GM19395 (cell line): ENCODE measurements at regions not wholly inside any gene's neighbourhood (a gene's known extent, or its start where the extent isn't known, plus 50 kb on each side); places are given as distances from the start of the nearest gene placed in this dataset.

Experiments used
- ATAC-seq: cut with Tn5 transposase; IDR thresholded peaks from one replicate; pipeline ENCODE4 v1.9.1; 2021; ENCODE audit warnings: mild to moderate bottlenecking, moderate library complexity; ENCODE audit not compliant: unreplicated experiment

- no peak for ATAC-seq
These were observed 165.4 kb upstream of the C1QTNF7 start for GRCh38 chr4:15262396-15262795.

GRCh38 chr4:15270201-15270600 lies 157.6 kb upstream of the C1QTNF7 start:
- no peak for ATAC-seq

- ATAC-seq: no peak
These were observed 141.8 kb upstream of the C1QTNF7 start for GRCh38 chr4:15286041-15286440.

GRCh38 chr4:15291122-15291521 lies 136.7 kb upstream of the C1QTNF7 start:
- ATAC-seq: no peak

- ATAC-seq: no peak
These were observed 134.1 kb upstream of the C1QTNF7 start for GRCh38 chr4:15293711-15294110.

- no peak for ATAC-seq
These were observed 133.6 kb upstream of the C1QTNF7 start for GRCh38 chr4:15294202-15294601.

GRCh38 chr4:15294832-15295231 lies 133.0 kb upstream of the C1QTNF7 start:
- no peak for ATAC-seq

- ATAC-seq: no peak
These were observed 132.2 kb upstream of the C1QTNF7 start for GRCh38 chr4:15295421-15296162.

- ATAC-seq: no peak
These were observed 130.5 kb upstream of the C1QTNF7 start for GRCh38 chr4:15297344-15297743.

GRCh38 chr4:15299627-15300026 lies 128.2 kb upstream of the C1QTNF7 start:
- ATAC-seq: no peak

GRCh38 chr4:15303052-15303641 lies 124.7 kb upstream of the C1QTNF7 start:
- ATAC-seq: no peak

- ATAC-seq: no peak
These were observed 112.9 kb upstream of the C1QTNF7 start for GRCh38 chr4:15314974-15315373.

GRCh38 chr4:15317246-15317645 lies 110.6 kb upstream of the C1QTNF7 start:
- ATAC-seq: no peak

- no peak for ATAC-seq
These were observed 109.0 kb upstream of the C1QTNF7 start for GRCh38 chr4:15318621-15319348.

GRCh38 chr4:15320121-15320678 lies 107.6 kb upstream of the C1QTNF7 start:
- ATAC-seq: no peak

- no peak for ATAC-seq
These were observed 105.8 kb upstream of the C1QTNF7 start for GRCh38 chr4:15322006-15322405.

- ATAC-seq: no peak
These were observed 101.8 kb upstream of the C1QTNF7 start for GRCh38 chr4:15325987-15326386.

GRCh38 chr4:15327311-15328298 lies 100.2 kb upstream of the C1QTNF7 start:
- ATAC-seq: no peak

GRCh38 chr4:15331930-15332329 lies 95.9 kb upstream of the C1QTNF7 start:
- ATAC-seq: no peak

GRCh38 chr4:15332377-15332776 lies 95.5 kb upstream of the C1QTNF7 start:
- ATAC-seq: no peak
